HG02885 (cell line): ENCODE measurements at regions not wholly inside any gene's neighbourhood (a gene's known extent, or its start where the extent isn't known, plus 50 kb on each side); places are given as distances from the start of the nearest gene placed in this dataset.
"Not testable (repeated sequence)": the region's sequence is repeated elsewhere in the genome, so short reads cannot be mapped to it uniquely, and the experiment has no call there.

ENCODE experiments used
- ATAC-seq: cut with Tn5 transposase; IDR thresholded peaks from one replicate; pipeline ENCODE4 v1.9.1; 2021; ENCODE audit warnings: mild to moderate bottlenecking; ENCODE audit not compliant: unreplicated experiment, poor library complexity

- ATAC-seq = peak; percentile 60
Measured at GRCh38 chr2:193891023-193891422, 1696.3 kb upstream of the TMEFF2 start.

- no peak for ATAC-seq
Measured at GRCh38 chr2:193885419-193885818, 1690.7 kb upstream of the TMEFF2 start.

GRCh38 chr2:193883820-193884219 lies 1689.1 kb upstream of the TMEFF2 start:
- ATAC-seq = no peak

GRCh38 chr2:193876980-193877379 lies 1682.2 kb upstream of the TMEFF2 start:
- ATAC-seq = no peak

DNA sequence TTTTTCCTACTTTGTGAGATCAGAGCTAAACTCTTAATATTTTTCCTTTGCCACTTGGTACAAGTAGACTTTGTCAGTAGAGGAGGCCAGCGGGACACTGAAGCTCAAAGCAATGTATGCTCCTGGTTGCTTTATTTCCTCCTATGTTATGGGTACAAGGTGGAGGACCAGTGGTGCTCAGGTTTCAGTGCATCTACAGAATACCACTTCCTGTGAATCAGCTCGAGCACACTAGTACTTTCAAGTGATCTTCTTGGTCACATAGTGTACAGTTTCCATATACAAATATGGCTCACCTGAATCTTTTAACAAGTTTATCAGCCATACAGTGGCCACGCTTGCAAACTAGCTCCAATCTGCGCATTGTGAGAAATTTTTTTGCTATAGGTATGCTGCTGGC lies 1674.8 kb upstream of the TMEFF2 start:
- no peak for ATAC-seq

DNA sequence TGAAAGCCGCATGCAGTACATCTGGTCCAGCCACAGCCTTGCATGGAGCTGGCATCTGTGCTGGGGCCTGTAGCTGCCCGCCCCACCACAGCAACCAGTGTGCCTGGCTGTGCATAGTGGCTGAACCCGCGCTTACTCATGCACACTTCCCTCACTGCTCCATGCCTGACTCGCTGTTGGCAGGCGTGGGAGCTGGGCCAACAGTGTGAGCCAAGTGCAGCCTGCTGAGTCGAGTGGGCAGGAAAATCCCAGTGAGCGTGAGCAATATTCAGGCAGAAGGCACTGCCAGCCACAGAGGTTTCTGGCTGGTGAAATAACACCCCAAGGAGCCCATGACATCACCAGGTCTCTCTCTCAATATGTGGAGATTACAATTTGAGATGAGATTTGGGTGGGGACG lies 1674.1 kb upstream of the TMEFF2 start:
- ATAC-seq = no peak

DNA sequence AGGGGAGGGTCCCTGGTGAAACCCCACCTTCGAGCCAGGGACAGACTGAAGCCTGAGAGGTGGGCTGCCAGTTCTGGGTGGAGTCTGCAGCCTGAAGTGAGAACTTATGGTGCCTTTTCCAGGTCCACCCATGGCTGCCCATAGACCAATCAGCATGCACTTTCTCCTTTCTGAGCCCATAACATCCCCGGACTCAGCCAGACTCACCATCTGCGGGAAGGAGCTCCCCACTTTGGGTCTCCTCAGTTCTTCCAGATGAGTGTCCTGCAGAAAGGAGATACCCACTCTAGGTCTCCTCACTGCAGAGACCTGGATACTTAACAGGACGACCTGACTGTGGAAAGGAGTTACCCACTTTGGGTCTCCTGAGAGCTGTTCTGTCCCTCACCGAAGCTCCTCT lies 1673.4 kb upstream of the TMEFF2 start:
- ATAC-seq = no peak

DNA sequence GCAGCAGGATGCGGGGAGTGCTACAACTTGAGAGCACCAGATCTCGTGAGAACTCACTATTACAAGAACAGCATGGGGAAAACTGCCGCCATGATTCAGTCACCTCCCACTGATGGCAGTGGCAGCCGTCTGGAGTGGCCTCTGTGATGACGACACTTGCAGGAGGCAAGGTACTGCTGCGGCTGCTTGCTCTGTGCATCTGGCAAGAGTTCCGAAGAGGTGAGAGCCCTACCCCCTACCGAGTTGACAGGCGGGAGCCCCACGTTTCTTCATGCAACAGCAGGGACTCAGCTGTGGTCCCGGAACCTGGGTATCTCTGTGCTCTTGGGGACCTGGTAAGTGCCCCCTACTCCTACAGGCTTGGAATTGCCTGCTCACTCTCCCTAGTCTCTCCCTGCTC lies 1672.7 kb upstream of the TMEFF2 start:
- no peak for ATAC-seq

DNA sequence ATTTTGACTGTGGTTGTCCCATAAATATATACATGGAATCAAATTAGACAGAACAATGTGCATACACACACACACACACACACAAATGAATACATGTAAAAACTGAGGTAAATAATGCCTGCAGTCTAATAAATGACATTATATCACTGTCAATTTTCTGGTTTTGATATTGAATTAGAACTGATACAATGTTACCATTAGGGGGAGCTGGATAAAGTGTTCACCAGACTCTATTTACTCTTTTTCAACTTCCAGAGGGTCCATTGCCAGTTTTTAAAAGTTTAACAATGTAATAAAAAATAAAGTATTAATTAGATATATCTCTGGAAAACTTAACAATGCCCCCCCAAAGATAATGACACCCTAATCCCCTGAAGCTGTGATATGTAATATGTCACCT lies 1666.8 kb upstream of the TMEFF2 start:
- ATAC-seq = no peak

DNA sequence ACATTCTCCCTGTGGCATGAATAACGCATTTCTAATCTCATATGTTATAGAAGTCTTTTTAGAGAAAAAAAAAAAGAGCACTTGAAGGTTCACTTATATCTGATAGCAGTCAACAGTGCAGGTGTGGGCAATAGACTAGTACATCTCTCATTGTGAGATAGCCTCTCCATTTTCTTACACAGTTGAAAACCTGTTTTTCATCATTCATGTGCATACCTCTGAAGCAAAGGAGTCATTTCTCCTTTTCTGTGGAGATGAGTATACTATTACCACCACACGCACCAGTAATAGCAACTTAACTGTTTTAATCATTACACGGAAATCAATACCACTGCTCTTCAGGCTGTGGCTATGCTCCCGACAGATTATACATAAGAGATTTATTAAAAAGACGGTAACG lies 1653.3 kb upstream of the TMEFF2 start:
- no peak for ATAC-seq

DNA sequence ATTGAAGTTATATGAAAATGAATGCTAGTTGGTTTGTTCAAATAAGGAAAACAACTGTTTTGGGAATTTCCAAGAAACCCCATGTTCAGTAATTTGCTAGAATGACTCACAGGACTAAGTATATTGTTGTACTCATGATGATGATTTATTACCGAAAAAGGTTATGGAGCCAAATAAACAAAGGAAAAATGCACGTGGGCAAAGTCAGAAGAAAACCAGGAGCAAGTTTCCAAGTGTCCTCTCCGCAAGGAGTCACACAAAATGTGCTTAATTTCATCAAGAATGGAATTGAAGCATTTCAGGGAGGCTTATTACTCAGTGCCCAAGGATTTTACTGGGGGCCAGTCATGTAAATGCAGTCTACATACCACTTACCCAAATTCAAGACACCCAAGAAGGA lies 1652.4 kb upstream of the TMEFF2 start:
- ATAC-seq = no peak

- ATAC-seq = no peak
Measured at GRCh38 chr2:193845604-193846003, 1650.9 kb upstream of the TMEFF2 start.

DNA sequence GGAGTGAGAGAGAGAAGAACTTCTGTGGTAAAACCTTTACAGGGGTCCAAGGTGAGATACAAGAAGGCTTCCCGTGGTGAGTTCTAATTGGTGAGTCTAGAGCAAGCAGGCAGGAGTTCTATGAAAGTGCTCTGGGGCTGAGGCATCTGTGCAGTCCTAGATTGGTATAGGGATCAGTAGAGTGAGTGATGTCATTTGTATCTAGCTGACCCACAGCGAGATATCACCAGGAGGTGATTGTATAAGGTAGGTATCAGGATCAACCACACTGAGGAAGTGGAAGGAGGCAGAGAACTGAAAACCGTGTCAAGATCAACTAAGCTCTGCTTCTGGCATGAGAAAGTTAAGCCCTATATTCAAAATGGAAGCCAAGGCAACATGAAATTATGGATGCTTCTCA lies 1648.9 kb upstream of the TMEFF2 start:
- ATAC-seq = no peak

GRCh38 chr2:193841384-193842150 lies 1646.8 kb upstream of the TMEFF2 start:
- no peak for ATAC-seq

GRCh38 chr2:193837111-193837738 lies 1642.5 kb upstream of the TMEFF2 start:
- ATAC-seq = no peak

DNA sequence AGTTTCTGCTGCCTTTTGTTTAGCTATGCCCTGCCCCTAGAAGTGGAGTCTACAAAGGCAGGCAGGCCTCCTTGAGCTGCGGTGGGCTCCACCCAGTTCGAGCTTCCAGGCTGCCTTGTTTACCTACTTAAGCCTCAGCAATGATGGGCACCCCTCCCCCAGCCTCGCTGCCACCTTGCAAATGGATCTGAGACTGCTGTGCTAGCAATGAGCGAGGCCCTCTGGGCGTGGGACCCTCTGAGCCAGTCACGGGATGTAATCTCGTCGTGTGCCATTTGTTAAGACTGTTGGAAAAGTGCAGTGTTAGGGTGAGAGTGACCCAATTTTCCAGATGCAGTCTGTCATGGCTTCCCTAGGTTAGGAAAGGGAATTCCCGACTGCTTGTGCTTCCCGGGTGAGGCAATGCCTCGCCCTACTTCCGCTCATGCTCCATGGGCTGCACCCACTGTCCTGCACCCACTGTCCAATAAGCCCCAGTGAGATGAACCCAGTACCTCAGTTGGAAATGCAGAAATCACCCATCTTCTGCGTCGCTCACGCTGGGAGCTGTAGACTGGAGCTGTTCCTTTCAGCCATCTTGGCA lies 1641.8 kb upstream of the TMEFF2 start:
- not testable (repeated sequence) for ATAC-seq

DNA sequence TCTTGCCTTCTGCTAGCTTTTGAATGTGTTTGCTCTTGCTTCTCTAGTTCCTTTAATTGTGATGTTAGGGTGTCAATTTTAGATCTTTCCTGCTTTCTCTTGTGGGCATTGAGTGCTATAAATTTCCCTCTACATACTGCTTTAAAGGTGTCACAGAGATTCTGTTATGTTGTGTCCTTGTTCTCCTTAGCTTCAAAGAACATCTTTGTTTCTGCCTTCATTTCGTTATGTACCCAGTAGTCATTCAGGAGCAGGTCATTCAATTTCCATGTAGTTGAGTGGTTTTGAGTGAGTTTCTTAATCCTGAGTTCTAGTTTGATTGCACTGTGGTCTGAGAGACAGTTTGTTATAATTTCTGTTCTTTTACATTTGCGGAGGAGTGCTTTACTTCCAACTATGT lies 1639.2 kb upstream of the TMEFF2 start:
- ATAC-seq = not testable (repeated sequence)

DNA sequence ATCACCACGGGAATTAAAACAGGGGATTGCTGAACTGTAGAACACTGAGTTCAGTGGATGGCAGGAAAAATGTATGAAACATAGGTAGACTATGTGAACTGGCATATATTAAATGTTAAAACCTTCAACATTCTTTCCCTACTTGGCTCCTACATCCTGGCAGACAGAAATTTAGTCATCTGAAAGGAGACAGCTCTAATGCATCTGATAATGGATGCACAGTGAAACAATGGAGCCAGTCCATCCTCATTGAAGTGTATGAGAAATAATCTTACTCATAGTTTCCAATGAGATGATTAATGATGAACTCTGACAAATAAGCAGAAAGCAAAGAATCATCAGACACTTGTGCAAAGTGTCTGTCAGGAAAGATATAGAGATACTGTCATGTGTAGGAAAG lies 1629.7 kb upstream of the TMEFF2 start:
- ATAC-seq = no peak

DNA sequence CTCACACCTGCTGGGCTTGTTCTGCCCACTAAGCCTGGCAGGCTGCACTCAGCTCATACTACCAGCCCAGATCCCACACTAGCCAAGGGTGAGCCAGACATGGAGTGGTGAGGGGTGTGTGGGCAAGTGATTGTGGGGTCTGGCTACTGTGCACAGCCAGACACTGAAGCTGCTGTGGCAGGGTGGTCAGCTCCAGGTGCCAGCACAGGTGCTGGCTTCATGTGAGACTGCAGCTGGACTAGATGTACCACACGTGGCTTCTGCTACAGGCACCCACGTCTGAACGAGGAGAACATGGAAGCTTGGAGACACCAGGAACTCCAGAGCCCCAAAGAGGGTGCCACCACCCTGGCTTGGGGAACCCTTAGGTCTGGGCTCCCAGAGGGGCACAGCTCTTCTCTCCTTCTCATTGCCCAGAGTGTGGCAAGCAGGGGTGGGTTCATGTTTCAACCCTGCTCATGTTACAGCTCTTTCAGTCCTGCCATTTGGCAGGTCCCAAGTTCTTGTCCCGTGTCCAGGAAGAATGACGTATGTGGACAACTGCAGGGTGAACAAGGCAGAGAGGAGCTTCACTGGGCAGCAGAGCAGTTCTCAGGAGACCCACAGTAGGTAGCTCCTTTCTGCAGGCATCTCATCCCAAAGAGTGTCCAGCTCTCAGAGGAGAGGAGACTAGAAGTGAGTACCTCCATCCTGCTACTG lies 1624.2 kb upstream of the TMEFF2 start:
- no peak for ATAC-seq

GRCh38 chr2:193816008-193816407 lies 1621.3 kb upstream of the TMEFF2 start:
- no peak for ATAC-seq

DNA sequence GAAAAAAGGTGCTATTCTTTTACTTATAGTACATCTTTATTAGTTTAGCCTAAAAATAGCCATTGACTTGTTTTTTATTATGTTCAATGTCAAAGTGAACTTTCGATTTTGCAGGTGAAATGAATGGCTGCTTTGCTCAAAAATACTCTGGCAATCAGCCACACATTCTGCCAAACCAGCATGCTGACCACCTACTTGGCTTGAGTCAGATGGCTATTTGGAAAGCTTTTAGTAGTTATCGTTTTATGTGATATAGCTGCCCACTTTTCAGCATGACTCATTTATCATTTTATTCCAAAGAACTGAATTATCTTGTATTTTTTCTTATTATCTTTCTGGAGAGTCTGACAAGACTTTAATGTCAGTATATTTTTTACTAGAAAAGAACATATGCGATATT lies 1615.8 kb upstream of the TMEFF2 start:
- ATAC-seq = no peak
